Activated B cell treated with CpG ODN at 0.5 μM for 24 hours (primary cell): ENCODE measurements at regions not wholly inside any gene's neighbourhood (a gene's known extent, or its start where the extent isn't known, plus 50 kb on each side); places are given as distances from the start of the nearest gene placed in this dataset.

Experiments
- ATAC-seq: fragments of 200-7000 bp; cut with Tn5 transposase; one replicate; pipeline ENCODE4 v1.10.0; 2021; ENCODE audit warnings: low read depth, mild to moderate bottlenecking, moderate library complexity
- CTCF ChIA-PET: fragments of 350-600 bp; sonication (Branson Sonifier 250); formaldehyde crosslinking; loops from one replicate; lab custom pipeline; 2021; ENCODE audit warnings: antibody characterized with exemption; lab: Charles Lee
- POLR2A ChIA-PET: fragments of 350-600 bp; sonication (Branson Sonifier 250); formaldehyde crosslinking; loops from one replicate; lab custom pipeline; 2021; ENCODE audit warnings: antibody characterized with exemption; lab: Charles Lee
- DNase-seq: peaks from one replicate; pipeline ENCODE4 v3.0.0; 2022
- H3K27ac Mint-ChIP-seq: one replicate; pipeline ENCODE4 v1.8.0; 2020; ENCODE audit warnings: mixed read lengths
- H3K27me3 Mint-ChIP-seq: one replicate; pipeline ENCODE4 v1.8.0; 2021; ENCODE audit warnings: mixed read lengths
- H3K36me3 Mint-ChIP-seq: one replicate; pipeline ENCODE4 v1.8.0; 2021; ENCODE audit warnings: low read depth, mixed read lengths
- H3K4me1 Mint-ChIP-seq: one replicate; pipeline ENCODE4 v1.8.0; 2021; ENCODE audit warnings: mixed read lengths
- H3K4me3 Mint-ChIP-seq: one replicate; pipeline ENCODE4 v1.8.0; 2020; ENCODE audit warnings: mild to moderate bottlenecking, mixed read lengths
- H3K9me3 Mint-ChIP-seq: one replicate; pipeline ENCODE4 v1.8.0; 2020; ENCODE audit warnings: mixed read lengths
- intact Hi-C: fragments of 100-400 bp; cut with micrococcal nuclease; formaldehyde crosslinking; loops from one replicate; pipeline ENCODE4 v1.15.1; 2024
- TF ChIP-seq, protein P1 (sequence below): fragments of 200-600 bp; IDR thresholded peaks from one replicate; pipeline ENCODE4 v1.8.0; 2022; ENCODE audit warnings: antibody characterized with exemption, mild to moderate bottlenecking

DNA sequence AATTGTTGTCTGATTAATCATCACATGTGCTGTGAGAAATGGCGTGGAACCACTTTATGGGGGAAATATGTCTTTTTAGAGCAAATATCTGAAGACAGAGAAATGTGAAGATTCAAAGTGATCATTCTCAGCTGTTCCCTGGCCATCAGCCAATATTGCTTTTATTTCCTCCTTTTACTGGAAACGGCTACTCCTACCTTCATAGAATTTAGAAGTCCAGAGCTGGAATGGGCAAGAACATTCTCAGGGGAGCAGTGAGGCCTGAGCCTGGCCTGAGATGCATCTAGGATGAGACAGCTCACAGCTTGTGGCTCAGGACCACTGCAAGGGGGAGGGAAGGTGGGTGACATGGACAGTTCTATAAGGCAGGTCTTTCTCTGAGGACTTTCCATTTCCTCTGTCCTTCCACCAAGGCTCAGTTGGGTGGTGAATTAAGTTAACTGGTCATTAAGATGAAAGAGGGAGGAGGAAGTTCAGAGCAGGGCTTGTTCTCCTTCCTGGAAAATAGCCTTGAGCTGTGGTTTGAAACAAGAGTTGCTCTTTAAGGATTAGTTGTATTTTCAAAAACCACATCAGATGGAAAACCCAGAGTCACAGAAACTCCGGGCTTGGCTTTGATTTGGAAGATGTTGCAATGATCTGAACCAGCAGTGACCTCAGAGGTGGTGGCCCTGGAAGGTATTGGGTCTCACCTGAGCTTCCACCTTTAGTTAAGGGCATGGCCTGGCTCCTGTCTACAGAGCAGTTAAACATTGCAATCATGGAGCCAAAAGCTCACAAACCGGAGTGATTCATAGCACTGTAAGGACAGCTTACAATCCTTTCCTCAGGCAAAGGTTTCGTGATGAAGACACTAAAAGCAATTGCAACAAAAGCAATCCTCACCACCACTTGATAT, 144.3 kb downstream of the VAPA start:
- Mint-ChIP-seq H3K4me1 (peaks cover 14% of the 10 kb centered on the region), H3K27me3 (peaks cover 12% of the 10 kb centered on the region), H3K4me3 (no peak overlapping the region), H3K36me3 (no peaks in the 10 kb centered on the region), H3K27ac (no peak overlapping the region), H3K9me3 (no peaks in the 10 kb centered on the region)
- ChIA-PET POLR2A (no interaction called here), CTCF (no interaction called here)
- no peak for DNase-seq
- intact Hi-C loops: no loop called here
- no peak for ATAC-seq
- TF ChIP-seq, protein P1, sequence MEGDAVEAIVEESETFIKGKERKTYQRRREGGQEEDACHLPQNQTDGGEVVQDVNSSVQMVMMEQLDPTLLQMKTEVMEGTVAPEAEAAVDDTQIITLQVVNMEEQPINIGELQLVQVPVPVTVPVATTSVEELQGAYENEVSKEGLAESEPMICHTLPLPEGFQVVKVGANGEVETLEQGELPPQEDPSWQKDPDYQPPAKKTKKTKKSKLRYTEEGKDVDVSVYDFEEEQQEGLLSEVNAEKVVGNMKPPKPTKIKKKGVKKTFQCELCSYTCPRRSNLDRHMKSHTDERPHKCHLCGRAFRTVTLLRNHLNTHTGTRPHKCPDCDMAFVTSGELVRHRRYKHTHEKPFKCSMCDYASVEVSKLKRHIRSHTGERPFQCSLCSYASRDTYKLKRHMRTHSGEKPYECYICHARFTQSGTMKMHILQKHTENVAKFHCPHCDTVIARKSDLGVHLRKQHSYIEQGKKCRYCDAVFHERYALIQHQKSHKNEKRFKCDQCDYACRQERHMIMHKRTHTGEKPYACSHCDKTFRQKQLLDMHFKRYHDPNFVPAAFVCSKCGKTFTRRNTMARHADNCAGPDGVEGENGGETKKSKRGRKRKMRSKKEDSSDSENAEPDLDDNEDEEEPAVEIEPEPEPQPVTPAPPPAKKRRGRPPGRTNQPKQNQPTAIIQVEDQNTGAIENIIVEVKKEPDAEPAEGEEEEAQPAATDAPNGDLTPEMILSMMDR: no peak

DNA sequence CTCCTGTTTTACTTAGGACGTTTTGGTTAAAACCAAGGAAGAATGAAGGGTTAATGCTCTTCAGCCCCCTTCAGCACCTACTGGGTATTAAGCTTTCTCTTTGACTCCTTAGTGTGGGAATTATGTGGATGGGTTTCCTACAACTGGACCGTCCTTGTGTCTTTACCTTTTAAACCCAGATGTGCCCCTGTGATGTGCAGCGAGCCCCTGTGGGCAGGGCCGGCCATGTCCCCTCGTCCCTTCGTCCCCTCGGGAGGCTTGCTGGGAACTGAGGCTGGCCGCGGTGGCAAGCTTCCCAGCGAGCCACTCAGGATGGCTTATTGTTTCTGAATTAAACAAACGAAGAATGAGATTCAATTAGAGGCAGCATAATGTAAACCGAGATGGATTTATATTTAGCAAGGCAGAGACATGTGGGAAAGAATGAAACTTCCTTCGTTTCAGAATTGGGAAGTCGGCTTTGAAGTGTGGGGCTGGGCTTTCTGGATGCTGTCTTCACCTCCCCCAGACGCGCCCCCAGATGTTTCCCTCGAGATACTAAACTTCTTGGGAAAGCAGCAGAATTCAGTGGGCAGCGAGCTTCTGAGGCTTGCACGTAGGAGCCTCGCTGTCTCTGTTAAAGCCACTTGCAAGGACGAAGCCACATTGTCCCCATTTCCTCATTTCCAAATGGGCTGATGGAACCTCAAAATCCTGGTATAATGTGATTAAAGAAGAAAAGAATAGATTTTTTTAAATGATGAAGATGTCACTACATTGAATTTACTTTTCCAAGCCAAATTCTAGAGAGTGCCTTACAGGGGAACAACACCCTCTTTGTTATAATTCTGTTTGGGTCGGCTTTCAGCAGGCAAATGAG, 146.0 kb downstream of the VAPA start:
- DNase-seq: no peak
- Mint-ChIP-seq H3K27me3 (peaks cover 16% of the 10 kb centered on the region), H3K9me3 (no peaks in the 10 kb centered on the region), H3K4me1 (peaks cover 14% of the 10 kb centered on the region), H3K4me3 (no peak overlapping the region), H3K27ac (no peak overlapping the region), H3K36me3 (no peaks in the 10 kb centered on the region)
- TF ChIP-seq, protein P1: no peak
- no peak for ATAC-seq
- intact Hi-C loops: no loop called here
- ChIA-PET CTCF (no interaction called here), POLR2A (no interaction called here)

DNA sequence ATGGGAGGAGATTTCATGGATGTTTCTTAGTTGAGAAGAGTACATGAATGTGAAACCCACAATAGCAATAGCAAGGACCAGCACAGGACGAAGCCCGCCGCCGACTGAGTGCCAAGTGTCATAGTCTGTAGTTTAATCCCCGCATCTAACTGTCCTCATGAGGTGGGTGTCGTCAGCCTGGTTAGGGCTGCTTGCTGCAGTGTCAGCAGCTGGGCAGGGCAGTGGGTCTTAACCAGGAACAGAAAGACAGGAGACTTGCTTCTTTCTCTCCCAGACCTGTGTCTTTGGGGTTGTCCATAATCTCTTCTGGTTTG, 146.6 kb downstream of the VAPA start:
- peaks cover 16% of the 10 kb centered on the region for H3K27me3 Mint-ChIP-seq
- ChIA-PET CTCF (no interaction called here), POLR2A (no interaction called here)
- intact Hi-C loops: no loop called here
- TF ChIP-seq, protein P1: no peak
- H3K4me3 Mint-ChIP-seq: no peak overlapping the region
- H3K27ac Mint-ChIP-seq: no peak overlapping the region
- ATAC-seq: no peak
- peaks cover 14% of the 10 kb centered on the region for H3K4me1 Mint-ChIP-seq
- H3K9me3 Mint-ChIP-seq: no peaks in the 10 kb centered on the region
- H3K36me3 Mint-ChIP-seq: no peaks in the 10 kb centered on the region
- DNase-seq: no peak

DNA sequence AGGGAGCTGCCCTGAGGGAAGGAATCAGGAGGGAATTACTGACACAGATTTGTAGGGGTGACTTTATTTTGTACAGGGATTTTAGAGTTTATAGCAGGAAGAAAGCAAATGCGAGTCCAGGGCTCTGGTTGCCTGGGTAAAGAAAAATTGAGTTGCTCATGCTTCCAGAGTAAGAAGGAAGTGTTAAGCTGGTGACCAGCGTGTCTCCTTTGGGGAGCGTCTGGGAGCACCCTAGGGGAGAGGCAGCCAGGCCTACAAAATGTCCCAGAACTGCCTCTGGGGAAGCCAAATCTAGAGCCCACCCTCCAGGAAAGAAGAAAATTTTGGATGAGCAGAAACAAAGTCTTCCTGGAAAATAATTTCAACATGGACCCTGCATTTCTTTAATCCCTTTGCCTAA, 147.0 kb downstream of the VAPA start:
- ATAC-seq (no peak), DNase-seq (no peak)
- Mint-ChIP-seq H3K9me3 (no peaks in the 10 kb centered on the region), H3K36me3 (no peaks in the 10 kb centered on the region), H3K4me3 (no peak overlapping the region), H3K4me1 (peaks cover 14% of the 10 kb centered on the region), H3K27me3 (peaks cover 16% of the 10 kb centered on the region), H3K27ac (no peak overlapping the region)
- intact Hi-C loops: no loop called here
- ChIA-PET POLR2A (no interaction called here), CTCF (no interaction called here)
- TF ChIP-seq, protein P1: no peak

DNA sequence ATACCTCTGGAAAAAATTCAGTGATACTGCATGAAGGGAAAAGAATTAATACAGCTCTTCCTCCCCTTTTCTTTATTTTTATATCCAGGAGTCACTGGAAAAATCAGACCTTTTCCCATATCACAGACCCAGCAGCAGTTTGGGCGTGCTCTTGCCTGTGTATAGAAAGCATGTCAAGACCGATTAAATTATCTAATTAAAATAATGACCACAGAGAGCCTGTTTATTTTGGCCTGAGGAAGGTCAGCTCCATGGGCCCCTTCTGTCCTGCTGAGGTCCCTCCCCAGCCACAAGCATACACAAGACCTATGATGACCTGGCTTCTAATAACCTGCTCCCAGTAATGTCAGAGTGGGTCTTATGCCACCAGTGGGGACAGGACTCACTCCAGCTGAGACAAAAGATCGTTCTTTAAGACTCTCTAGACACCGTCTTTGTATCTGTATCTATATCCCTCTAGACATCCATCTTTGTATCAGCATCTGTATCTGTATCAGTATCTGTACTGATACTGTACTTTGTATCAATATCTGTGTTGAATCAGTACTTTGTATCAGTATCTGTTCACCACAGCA, 147.8 kb downstream of the VAPA start:
- DNase-seq (no peak), ATAC-seq (no peak)
- intact Hi-C loops: no loop called here
- H3K27me3 Mint-ChIP-seq: peaks cover 16% of the 10 kb centered on the region
- TF ChIP-seq, protein P1: no peak
- H3K4me1 Mint-ChIP-seq: peaks cover 14% of the 10 kb centered on the region
- CTCF ChIA-PET: no interaction called here
- H3K9me3 Mint-ChIP-seq: no peaks in the 10 kb centered on the region
- POLR2A ChIA-PET: no interaction called here
- no peak overlapping the region for H3K27ac Mint-ChIP-seq
- no peaks in the 10 kb centered on the region for H3K36me3 Mint-ChIP-seq
- no peak overlapping the region for H3K4me3 Mint-ChIP-seq
